ACC112 (cell line): ENCODE measurements at regions not wholly inside any gene's neighbourhood (a gene's known extent, or its start where the extent isn't known, plus 50 kb on each side); places are given as distances from the start of the nearest gene placed in this dataset.

Source experiments
- H2AFZ ChIP-seq: fragments of 200-600 bp; sonication (generic); one replicate; pipeline ENCODE4 v1.6.0; 2017; ENCODE audit warnings: antibody characterized with exemption, low read length; ENCODE audit not compliant: unreplicated experiment
- H3K27ac ChIP-seq: fragments of 200-600 bp; sonication (generic); 2 replicates; pipeline ENCODE4 v1.5.1; 2014; ENCODE audit warnings: low read depth, mild to moderate bottlenecking, antibody characterized with exemption, low read length, moderate library complexity
- H3K27me3 ChIP-seq: fragments of 200-600 bp; sonication (generic); 2 replicates; pipeline ENCODE4 v1.6.1; 2014; ENCODE audit warnings: mild to moderate bottlenecking, antibody characterized with exemption, low read length, moderate library complexity, mixed read lengths; ENCODE audit not compliant: insufficient read depth
- H3K36me3 ChIP-seq: fragments of 200-600 bp; sonication (generic); 2 replicates; pipeline ENCODE4 v1.6.1; 2016; ENCODE audit warnings: mild to moderate bottlenecking, antibody characterized with exemption, low read length, moderate library complexity, mixed read lengths; ENCODE audit not compliant: insufficient read depth
- H3K4me1 ChIP-seq: fragments of 200-600 bp; sonication (generic); one replicate; pipeline ENCODE4 v1.6.1; 2016; ENCODE audit warnings: low read length, mixed read lengths; ENCODE audit not compliant: insufficient read depth, unreplicated experiment, control insufficient read depth
- H3K4me3 ChIP-seq: fragments of 200-600 bp; sonication (generic); 2 replicates; pipeline ENCODE4 v1.5.1; 2014; ENCODE audit warnings: mild to moderate bottlenecking, low read depth, low read length
- H3K79me2 ChIP-seq: fragments of 200-600 bp; sonication (generic); one replicate; pipeline ENCODE4 v1.6.0; 2016; ENCODE audit warnings: low read length; ENCODE audit not compliant: control insufficient read depth, unreplicated experiment, insufficient read depth

GRCh38 chr14:98593361-98593761, 678.6 kb downstream of the BCL11B start:
- Histone ChIP-seq H3K36me3 (no peaks in the 10 kb centered on the region), H2AFZ (no peak overlapping the region), H3K27ac (no peak overlapping the region), H3K4me1 (no peaks in the 10 kb centered on the region), H3K79me2 (no peaks in the 10 kb centered on the region), H3K4me3 (no peak overlapping the region), H3K27me3 (no peaks in the 10 kb centered on the region)

GRCh38 chr14:98594156-98594555, 677.8 kb downstream of the BCL11B start:
- H3K36me3 ChIP-seq = no peaks in the 10 kb centered on the region
- H3K79me2 ChIP-seq = no peaks in the 10 kb centered on the region
- H3K4me3 ChIP-seq = no peak overlapping the region
- H2AFZ ChIP-seq = no peak overlapping the region
- no peak overlapping the region for H3K27ac ChIP-seq
- no peaks in the 10 kb centered on the region for H3K27me3 ChIP-seq
- H3K4me1 ChIP-seq = no peaks in the 10 kb centered on the region

- H3K4me1 ChIP-seq = no peaks in the 10 kb centered on the region
- no peaks in the 10 kb centered on the region for H3K79me2 ChIP-seq
- no peaks in the 10 kb centered on the region for H3K36me3 ChIP-seq
- no peak overlapping the region for H3K4me3 ChIP-seq
- no peak overlapping the region for H2AFZ ChIP-seq
- no peaks in the 10 kb centered on the region for H3K27me3 ChIP-seq
- H3K27ac ChIP-seq = no peak overlapping the region
Observed at GRCh38 chr14:98598576-98598975, 673.4 kb downstream of the BCL11B start.

GRCh38 chr14:98599082-98599481, 672.9 kb downstream of the BCL11B start:
- Histone ChIP-seq H3K27me3 (no peaks in the 10 kb centered on the region), H3K36me3 (no peaks in the 10 kb centered on the region), H3K79me2 (no peaks in the 10 kb centered on the region), H3K4me3 (no peak overlapping the region), H3K4me1 (no peaks in the 10 kb centered on the region), H3K27ac (no peak overlapping the region), H2AFZ (no peak overlapping the region)

GRCh38 chr14:98602983-98603382, 669.0 kb downstream of the BCL11B start:
- H3K4me3 ChIP-seq = no peak overlapping the region
- no peaks in the 10 kb centered on the region for H3K27me3 ChIP-seq
- no peak overlapping the region for H2AFZ ChIP-seq
- no peak overlapping the region for H3K27ac ChIP-seq
- H3K79me2 ChIP-seq = no peaks in the 10 kb centered on the region
- no peaks in the 10 kb centered on the region for H3K36me3 ChIP-seq
- H3K4me1 ChIP-seq = no peaks in the 10 kb centered on the region

GRCh38 chr14:98605043-98605442, 667.0 kb downstream of the BCL11B start:
- Histone ChIP-seq H3K4me3 (no peak overlapping the region), H3K4me1 (no peaks in the 10 kb centered on the region), H3K27me3 (no peaks in the 10 kb centered on the region), H2AFZ (no peak overlapping the region), H3K79me2 (no peaks in the 10 kb centered on the region), H3K36me3 (no peaks in the 10 kb centered on the region), H3K27ac (no peak overlapping the region)

GRCh38 chr14:98606041-98606640, 665.9 kb downstream of the BCL11B start:
- Histone ChIP-seq H3K4me1 (no peaks in the 10 kb centered on the region), H3K79me2 (no peaks in the 10 kb centered on the region), H3K27ac (no peak overlapping the region), H3K27me3 (no peaks in the 10 kb centered on the region), H3K36me3 (no peaks in the 10 kb centered on the region), H2AFZ (no peak overlapping the region), H3K4me3 (no peak overlapping the region)

- no peaks in the 10 kb centered on the region for H3K79me2 ChIP-seq
- no peaks in the 10 kb centered on the region for H3K27me3 ChIP-seq
- no peak overlapping the region for H3K4me3 ChIP-seq
- no peaks in the 10 kb centered on the region for H3K4me1 ChIP-seq
- H3K36me3 ChIP-seq = no peaks in the 10 kb centered on the region
- H2AFZ ChIP-seq = no peak overlapping the region
- no peak overlapping the region for H3K27ac ChIP-seq
Observed at GRCh38 chr14:98606816-98607215, 665.2 kb downstream of the BCL11B start.

- Histone ChIP-seq H3K27me3 (no peaks in the 10 kb centered on the region), H3K36me3 (no peaks in the 10 kb centered on the region), H3K27ac (no peak overlapping the region), H3K4me3 (no peak overlapping the region), H2AFZ (no peak overlapping the region), H3K79me2 (no peaks in the 10 kb centered on the region), H3K4me1 (no peaks in the 10 kb centered on the region)
Observed at GRCh38 chr14:98607341-98607910, 664.6 kb downstream of the BCL11B start.

- no peak overlapping the region for H3K4me3 ChIP-seq
- no peak overlapping the region for H3K27ac ChIP-seq
- no peaks in the 10 kb centered on the region for H3K36me3 ChIP-seq
- H3K79me2 ChIP-seq = no peaks in the 10 kb centered on the region
- H2AFZ ChIP-seq = no peak overlapping the region
- H3K4me1 ChIP-seq = no peaks in the 10 kb centered on the region
- no peaks in the 10 kb centered on the region for H3K27me3 ChIP-seq
Observed at GRCh38 chr14:98608071-98609060, 663.6 kb downstream of the BCL11B start.
